Cortex of kidney (tissue), 1 donor: ENCODE measurements at regions not wholly inside any gene's neighbourhood (a gene's known extent, or its start where the extent isn't known, plus 50 kb on each side); places are given as distances from the start of the nearest gene placed in this dataset.

Experiments used
- DNase-seq: peaks from one replicate; lab custom pipeline; 2025; lab: John Stamatoyannopoulos, UW

- no peak for DNase-seq
Observed at GRCh38 chr14:98114946-98115345, 1157.1 kb downstream of the BCL11B start.

- no peak for DNase-seq
Observed at GRCh38 chr14:98118749-98119148, 1153.2 kb downstream of the BCL11B start.

- no peak for DNase-seq
Observed at GRCh38 chr14:98119739-98120138, 1152.3 kb downstream of the BCL11B start.

- DNase-seq = no peak
Observed at GRCh38 chr14:98120831-98121464, 1151.0 kb downstream of the BCL11B start.

- no peak for DNase-seq
Observed at GRCh38 chr14:98122527-98122926, 1149.5 kb downstream of the BCL11B start.

- no peak for DNase-seq
Observed at GRCh38 chr14:98130691-98131090, 1141.3 kb downstream of the BCL11B start.

DNA sequence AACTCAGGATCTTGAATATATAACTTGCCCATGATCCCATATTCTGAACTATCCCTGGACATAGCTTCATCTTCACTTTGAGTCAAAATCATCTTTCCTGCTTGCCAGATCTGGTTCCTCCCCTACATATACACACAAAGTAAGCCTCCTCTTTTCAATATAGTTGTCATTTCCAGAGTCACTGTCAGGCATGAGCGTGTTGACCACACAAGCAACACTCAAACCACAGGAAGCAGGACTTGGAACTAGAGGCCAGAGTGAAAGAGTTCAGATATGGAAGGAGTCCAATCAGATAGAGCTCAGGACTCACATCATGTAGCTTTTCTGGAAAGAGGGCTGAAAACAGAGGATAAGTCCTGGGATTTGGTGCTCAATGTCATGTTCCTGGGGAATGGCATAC lies 1140.6 kb downstream of the BCL11B start:
- no peak for DNase-seq

DNA sequence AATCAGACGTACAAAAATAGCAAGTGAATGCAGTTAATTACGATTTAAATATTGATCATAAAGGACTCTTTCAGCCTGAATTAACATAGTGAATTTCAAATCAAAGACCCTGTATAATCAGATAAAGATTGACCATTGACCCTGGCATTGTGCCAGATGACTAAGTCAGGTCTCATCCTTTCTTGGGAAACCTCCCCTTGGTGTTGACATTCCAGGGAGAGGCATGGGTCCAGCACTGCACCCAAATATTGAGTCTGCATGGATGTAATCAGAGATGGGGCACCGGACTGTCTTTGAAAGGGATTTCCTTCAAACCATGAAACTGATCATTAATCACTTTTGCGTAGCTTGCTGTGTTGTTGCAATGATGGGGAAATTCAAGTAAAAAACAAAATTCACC lies 1138.2 kb downstream of the BCL11B start:
- DNase-seq = no peak

- DNase-seq = no peak
Observed at GRCh38 chr14:98136012-98136789, 1135.8 kb downstream of the BCL11B start.

DNA sequence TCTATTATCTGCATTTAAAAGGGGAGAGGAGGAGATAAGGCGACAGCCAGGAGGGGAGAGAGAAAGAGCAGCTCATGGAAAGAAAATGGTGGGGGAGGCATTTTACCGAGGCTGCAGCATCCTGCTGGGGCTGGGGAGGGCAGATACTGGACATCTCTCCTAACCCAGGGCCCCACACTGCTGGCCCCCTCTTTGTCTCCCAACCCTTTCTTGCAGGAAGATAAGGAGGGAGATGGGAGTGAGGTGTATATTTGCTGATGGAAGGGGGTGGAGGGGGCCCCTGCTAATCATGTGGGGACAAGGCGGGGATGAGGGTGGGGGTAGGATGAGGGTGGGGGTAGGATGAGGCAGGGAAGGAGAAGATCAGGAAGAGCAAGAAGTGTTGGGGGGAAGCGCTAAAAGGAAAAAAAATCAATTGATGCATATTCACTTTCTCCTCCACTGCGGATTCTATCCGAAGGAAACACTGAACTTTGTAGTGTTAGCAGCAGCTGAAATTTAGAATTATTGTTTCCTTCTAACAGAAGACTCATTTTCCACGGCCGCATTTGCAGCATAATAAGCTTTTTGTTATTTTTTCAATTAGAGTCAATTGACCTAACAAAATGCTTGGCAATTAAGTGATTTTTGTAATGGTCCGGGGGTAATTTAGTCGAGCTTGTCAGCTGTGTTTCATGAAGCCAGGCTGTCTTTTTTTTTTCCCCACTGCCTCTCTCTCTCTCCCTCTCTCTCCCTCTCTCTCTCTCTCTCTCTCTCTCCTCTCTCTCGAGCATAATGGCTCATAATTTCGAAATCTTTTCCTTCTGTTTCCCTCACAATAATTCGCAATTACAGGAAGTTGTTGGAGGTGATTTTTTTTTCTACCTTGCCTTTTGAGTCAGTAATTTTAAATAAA lies 1134.6 kb downstream of the BCL11B start:
- DNase-seq = no peak

DNA sequence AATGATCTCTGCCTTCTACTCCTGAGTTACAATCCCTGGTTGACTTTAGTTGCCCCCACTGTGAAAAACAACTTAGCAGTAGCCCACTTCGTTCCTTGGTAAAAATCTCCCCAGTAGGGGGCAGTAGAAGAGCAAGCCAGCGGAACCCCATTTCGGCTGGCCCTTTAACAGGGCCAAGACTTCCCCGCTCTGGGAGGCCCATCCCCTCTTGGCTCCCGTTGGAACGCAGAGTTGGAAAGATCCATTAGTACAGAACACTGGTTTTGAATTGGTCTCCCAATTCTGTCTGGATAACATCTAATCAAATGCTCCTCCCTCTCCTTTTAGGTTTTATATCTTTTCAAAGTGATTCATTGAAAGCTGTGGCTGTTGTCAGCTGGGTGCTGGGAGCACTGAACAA lies 1133.3 kb downstream of the BCL11B start:
- no peak for DNase-seq

- no peak for DNase-seq
Observed at GRCh38 chr14:98140862-98141530, 1131.0 kb downstream of the BCL11B start.

- no peak for DNase-seq
Observed at GRCh38 chr14:98143566-98143965, 1128.4 kb downstream of the BCL11B start.

DNA sequence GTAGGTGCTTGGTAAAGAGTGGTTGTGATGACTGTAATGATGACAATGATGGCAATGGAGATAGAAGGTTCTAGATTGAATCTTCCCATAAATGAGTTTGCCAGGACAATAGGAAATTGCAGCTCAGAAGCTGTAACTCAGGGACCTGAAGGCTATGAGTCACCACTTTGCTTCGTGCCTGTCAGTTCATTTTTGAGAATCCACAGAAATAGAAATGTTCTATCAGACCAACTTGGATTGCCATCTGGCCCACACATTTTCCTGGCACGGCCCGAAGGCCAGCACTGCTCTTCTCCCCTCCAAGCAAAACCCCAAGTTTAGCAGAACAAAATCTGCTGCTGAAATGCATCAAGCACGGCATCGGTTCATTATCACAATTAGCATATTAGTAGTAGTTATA lies 1127.0 kb downstream of the BCL11B start:
- no peak for DNase-seq

- no peak for DNase-seq
Observed at GRCh38 chr14:98146416-98146815, 1125.6 kb downstream of the BCL11B start.

DNA sequence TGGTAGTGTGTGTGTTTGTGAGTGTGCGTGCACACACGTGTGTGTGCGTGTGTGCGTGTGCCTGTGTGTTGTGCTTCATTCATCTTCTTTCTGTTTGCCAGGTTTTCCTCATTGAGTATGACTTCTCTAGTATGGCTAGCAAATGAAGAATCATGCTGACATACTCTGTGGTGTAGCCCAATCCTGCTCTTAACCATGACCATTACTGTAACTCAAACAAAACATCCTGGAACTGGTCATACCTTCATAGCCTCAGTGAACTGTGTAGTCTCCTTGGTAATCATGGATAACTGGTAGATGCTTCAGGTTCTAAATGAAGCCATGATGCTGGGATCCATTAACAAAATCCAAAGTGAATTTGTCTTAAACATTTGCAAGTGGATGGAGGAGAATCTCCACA lies 1117.7 kb downstream of the BCL11B start:
- no peak for DNase-seq

- DNase-seq = no peak
Observed at GRCh38 chr14:98156411-98156810, 1115.6 kb downstream of the BCL11B start.

DNA sequence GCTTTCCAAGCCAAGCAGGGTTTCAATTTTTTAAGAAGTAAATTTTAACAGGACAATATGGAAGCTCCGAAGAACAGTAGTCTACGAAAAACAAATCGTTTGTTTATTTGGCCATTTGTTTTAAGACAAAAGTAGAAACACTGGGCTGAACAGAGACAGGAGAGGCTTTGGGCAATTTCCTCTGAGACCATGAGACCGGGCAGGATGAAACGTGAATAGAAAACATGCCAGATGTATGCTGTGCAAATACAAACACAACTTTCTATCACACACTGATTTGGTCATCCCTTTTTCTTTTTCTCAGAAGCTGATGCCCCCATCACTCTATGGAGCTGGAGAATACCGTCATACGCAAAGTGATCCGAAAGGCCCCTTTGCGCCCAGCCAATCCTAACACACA lies 1111.1 kb downstream of the BCL11B start:
- no peak for DNase-seq

DNA sequence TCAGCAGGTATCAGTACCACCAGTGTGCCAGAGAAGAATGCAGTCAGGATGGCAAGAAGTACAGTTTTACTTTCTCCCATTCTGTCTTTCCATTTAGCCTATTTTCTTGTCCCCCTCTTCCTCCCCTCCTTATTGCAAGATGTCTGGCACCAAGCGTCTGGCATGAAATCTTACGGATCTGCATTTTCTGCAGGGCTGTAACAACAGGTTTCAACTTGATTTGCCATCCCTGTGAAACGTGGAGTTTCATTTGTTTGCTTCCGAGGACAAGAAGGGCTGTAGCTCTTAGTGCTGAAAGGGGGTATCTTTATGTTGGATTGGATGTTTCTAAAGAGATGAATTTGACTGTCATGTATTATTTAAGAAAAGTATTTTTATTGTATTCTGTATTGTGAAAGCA lies 1110.6 kb downstream of the BCL11B start:
- DNase-seq = no peak

GRCh38 chr14:98162856-98163805 lies 1108.9 kb downstream of the BCL11B start:
- no peak for DNase-seq

DNA sequence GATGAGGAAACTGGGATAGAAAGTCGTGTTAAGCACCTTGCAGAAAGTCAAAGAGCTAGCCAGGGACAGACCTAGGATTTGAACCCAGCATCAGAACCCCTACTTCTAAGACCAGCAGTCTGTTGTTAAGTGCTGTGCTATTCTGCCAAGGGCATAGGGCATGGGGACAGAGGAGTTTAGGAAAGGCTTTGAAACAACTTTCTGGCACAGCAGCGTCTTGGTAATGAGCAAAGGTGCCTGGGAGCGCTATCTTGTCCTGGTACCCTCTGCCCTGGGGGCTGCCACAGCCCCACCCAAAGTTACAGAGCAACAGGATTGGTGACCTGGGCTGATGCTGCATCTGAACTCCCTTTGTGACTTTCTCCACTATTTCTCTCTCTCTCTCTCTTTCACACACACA lies 1108.1 kb downstream of the BCL11B start:
- no peak for DNase-seq
